Epithelial cell of proximal tubule (primary cell): ENCODE measurements at regions not wholly inside any gene's neighbourhood (a gene's known extent, or its start where the extent isn't known, plus 50 kb on each side); places are given as distances from the start of the nearest gene placed in this dataset.
"Not testable (repeated sequence)": the region's sequence is repeated elsewhere in the genome, so short reads cannot be mapped to it uniquely, and the experiment has no call there.

Source experiments
- DNase-seq: peaks from one replicate; pipeline ENCODE4 v3.0.0-alpha.2; 2011; ENCODE audit warnings: low read depth
- H3K4me3 ChIP-seq: 2 replicates; pipeline ENCODE4 v1.5.1; 2011; ENCODE audit warnings: low read depth, mild to moderate bottlenecking, low read length
- CTCF ChIP-seq: conservative IDR thresholded peaks from 2 replicates; pipeline ENCODE4 v1.5.1; 2012; ENCODE audit warnings: low read depth, mild to moderate bottlenecking, low read length

GRCh38 chr12:47458279-47458678 is 247.6 kb downstream of the RPAP3 start:
- no peak overlapping the region for H3K4me3 ChIP-seq
- peak; percentile 79 for DNase-seq
- no peak for TF ChIP-seq CTCF

GRCh38 chr12:47449797-47450196 is 256.0 kb downstream of the RPAP3 start:
- TF ChIP-seq CTCF, result no peak
- no peak for DNase-seq
- no peak overlapping the region for H3K4me3 ChIP-seq

DNA sequence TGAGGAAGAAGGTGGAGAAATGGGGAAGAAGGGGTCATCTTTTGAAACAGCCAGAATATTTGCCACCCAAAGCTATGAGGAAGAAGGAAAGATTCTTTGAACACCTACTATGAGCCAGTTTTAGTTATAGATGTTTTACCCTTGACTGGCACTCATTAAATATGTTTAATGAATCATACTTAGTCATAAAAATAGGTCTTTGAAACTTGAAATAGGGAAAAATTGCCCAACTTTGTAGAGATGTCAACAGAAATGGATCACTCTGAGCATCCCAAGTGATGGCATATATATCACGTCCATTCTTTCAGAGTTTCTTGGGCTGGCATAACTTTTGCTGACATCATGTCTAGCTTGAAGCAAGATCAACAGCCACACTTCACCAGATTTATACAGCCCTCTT is 263.5 kb downstream of the RPAP3 start:
- TF ChIP-seq CTCF, result no peak
- no peak overlapping the region for H3K4me3 ChIP-seq
- no peak for DNase-seq

DNA sequence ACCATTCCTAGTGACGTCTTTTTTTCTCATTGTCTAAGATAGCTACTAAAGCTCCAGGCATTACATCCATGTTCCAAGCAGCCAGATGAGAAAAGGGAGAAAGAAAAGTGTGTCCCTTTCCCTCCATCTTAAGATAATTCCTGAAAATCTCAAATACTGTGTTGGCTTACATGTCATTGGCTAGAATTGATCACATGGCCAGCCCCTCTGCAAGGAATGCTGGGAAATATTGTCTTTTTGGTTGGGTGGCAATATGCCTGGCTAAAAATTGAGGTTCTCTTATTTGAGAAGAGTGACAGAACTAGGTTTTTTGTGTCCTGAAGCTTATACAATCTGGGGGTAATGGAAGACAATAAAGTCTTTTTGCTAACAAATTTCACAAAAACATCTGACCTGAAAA is 264.3 kb downstream of the RPAP3 start:
- no peak overlapping the region for H3K4me3 ChIP-seq
- no peak for TF ChIP-seq CTCF
- no peak for DNase-seq

- H3K4me3 ChIP-seq, result no peak overlapping the region
- TF ChIP-seq CTCF, result no peak
- no peak for DNase-seq
These were observed 267.7 kb downstream of the RPAP3 start for GRCh38 chr12:47438175-47438574.

DNA sequence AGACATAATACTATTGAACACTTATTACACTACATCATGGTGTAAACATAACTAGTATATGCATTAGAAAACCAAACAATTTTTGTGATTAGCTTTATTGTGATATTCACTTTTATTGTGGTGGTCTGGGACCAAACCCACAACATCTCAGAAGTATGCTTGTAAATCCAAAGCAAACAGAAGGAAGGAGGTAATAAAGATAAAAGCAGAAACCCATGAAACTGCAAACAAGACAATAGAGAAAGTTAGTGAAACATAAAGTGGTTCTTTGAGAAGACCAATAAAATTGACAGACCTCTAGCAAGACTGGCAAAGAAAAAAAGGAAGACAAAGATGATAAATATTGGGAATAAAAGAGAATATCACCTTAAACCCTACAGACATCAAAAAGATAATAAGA is 268.3 kb downstream of the RPAP3 start:
- no peak for DNase-seq
- TF ChIP-seq CTCF, result no peak
- no peak overlapping the region for H3K4me3 ChIP-seq

DNA sequence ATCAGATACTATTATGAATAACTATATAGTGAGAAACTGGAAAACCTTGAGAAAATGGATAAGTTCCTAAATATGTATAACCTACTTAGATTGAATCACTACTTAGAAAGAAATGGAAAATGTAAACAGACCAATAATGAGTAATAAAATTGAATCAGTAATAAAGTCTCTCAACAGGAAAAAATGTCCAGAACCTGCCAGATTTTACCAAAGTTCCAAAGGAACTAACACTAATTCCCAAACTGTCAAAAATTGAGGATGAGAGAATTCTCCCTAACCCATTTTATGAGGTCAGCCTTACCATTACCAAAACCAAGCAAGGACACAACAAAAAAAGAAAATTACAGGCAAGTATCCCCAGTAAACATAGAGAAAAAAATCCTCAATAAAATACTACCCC is 272.0 kb downstream of the RPAP3 start:
- no peak for DNase-seq
- TF ChIP-seq CTCF, result no peak
- no peak overlapping the region for H3K4me3 ChIP-seq

DNA sequence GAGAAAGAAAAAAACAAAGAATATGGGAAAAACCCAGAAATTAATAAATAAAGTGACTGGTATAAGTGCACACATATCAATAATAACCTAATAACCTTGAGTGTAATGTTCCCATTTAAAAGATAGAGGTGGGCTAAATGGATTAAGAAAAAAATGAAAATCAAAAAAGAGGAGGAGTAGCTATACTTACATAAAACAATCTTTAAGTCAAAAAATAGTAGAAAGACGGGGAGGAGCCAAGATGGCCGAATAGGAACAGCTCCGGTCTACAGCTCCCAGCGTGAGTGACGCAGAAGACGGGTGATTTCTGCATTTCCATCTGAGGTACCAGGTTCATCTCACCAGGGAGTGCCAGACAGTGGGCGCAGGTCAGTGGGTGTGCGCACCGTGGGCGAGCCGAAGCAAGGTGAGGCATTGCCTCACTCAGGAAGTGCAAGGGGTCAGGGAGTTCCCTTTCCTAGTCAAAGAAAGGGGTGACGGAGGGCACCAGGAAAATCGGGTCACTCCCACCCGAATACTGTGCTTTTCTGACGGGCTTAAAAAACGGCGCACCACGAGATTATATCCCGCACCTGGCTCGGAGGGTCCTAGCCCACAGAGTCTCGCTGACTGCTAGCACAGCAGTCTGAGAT is 279.0 kb downstream of the RPAP3 start:
- H3K4me3 ChIP-seq, DNase-seq: not testable (repeated sequence)
